NT2/D1 (cell line): ENCODE measurements at regions not wholly inside any gene's neighbourhood (a gene's known extent, or its start where the extent isn't known, plus 50 kb on each side); places are given as distances from the start of the nearest gene placed in this dataset.
A peak's percentile ranks its signal among the peaks of the same experiment; 100 is the strongest.

Source experiments
- DNase-seq: peaks from one replicate; pipeline ENCODE4 v3.0.0-alpha.2; 2011; ENCODE audit warnings: low read depth, low spot score
- H3K27me3 ChIP-seq: 2 replicates; pipeline ENCODE4 v1.6.0; 2011; ENCODE audit warnings: mild to moderate bottlenecking; ENCODE audit not compliant: insufficient read length, insufficient read depth
- H3K36me3 ChIP-seq: 2 replicates; pipeline ENCODE4 v1.6.1; 2011; ENCODE audit warnings: mild to moderate bottlenecking, low read length, mixed read lengths; ENCODE audit not compliant: insufficient read depth, insufficient read length
- H3K4me1 ChIP-seq: 2 replicates; pipeline ENCODE4 v1.5.1; 2011; ENCODE audit not compliant: insufficient read depth, insufficient read length
- H3K4me3 ChIP-seq: 2 replicates; pipeline ENCODE4 v1.5.1; 2011; ENCODE audit warnings: low read depth; ENCODE audit not compliant: insufficient read length
- H3K9ac ChIP-seq: 2 replicates; pipeline ENCODE4 v1.6.0; 2011; ENCODE audit warnings: low read depth; ENCODE audit not compliant: insufficient read length
- H3K9me3 ChIP-seq: 2 replicates; pipeline ENCODE4 v1.5.1; 2011; ENCODE audit warnings: mild to moderate bottlenecking, low read length; ENCODE audit not compliant: insufficient read depth
- SUZ12 ChIP-seq: IDR thresholded peaks from 2 replicates; pipeline ENCODE4 v1.6.1; 2011; ENCODE audit not compliant: insufficient read length, insufficient read depth; ENCODE audit errors: extremely low read depth
- YY1 ChIP-seq: IDR thresholded peaks from 2 replicates; pipeline ENCODE4 v1.6.1; 2011; ENCODE audit not compliant: insufficient read length, insufficient read depth
- ZNF274 ChIP-seq: IDR thresholded peaks from 2 replicates; pipeline ENCODE4 v1.6.1; 2011; ENCODE audit warnings: mild to moderate bottlenecking, low read depth, low read length

DNA sequence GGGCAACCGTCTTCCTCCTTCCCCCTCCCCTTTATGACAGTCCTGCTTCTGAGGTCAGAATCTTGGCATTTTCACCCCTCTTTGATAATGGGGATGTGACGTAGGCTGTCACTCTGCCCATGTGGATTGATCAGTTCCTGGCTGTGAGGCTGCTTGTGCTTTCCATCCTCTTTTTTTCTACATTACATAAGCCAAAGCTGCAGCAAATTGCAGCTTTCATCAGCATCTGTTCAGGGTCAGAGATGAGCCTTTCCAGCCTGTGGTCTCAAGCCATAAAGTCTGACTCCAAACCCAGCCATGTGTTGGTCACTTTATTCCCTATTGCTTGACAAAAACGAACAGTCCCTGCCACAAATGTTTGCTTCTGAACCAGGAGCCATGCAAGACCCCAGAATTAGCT lies 535.1 kb downstream of the CDH11 start:
- no peaks in the 10 kb centered on the region for H3K4me1 ChIP-seq
- no peaks in the 10 kb centered on the region for H3K27me3 ChIP-seq
- H3K36me3 ChIP-seq: no peaks in the 10 kb centered on the region
- H3K4me3 ChIP-seq: no peak overlapping the region
- no peak for TF ChIP-seq ZNF274
- no peak for TF ChIP-seq YY1
- TF ChIP-seq SUZ12: no peak
- H3K9ac ChIP-seq: no peak overlapping the region
- peaks cover 11% of the 10 kb centered on the region; the same call in 1 of the 2 replicates for H3K9me3 ChIP-seq
- no peak for DNase-seq

DNA sequence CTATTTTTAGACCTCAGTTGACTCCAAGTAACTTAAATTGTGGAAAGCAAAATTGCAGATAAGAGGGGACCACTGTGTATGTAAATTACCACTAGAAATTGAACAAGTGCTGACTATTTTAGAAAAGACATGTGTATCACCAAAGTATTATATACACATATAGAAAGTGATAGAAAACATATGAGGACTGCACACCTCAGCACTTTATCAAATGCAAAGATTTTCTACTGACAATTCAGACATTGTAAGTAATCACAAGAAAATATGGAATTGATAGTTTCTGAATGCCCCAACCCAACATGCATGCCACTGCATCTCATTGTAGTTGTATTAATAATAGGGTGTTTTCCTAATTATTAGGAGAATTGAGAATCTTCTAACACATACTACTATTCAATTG lies 536.5 kb downstream of the CDH11 start:
- Histone ChIP-seq H3K4me1 (no peaks in the 10 kb centered on the region), H3K36me3 (no peaks in the 10 kb centered on the region), H3K9me3 (0 out of 2 replicates have a peak, but pooled peaks cover under 1% of the 10 kb centered on the region), H3K9ac (no peak overlapping the region), H3K4me3 (no peak overlapping the region), H3K27me3 (no peaks in the 10 kb centered on the region)
- TF ChIP-seq SUZ12 (no peak), YY1 (no peak), ZNF274 (no peak)
- no peak for DNase-seq

DNA sequence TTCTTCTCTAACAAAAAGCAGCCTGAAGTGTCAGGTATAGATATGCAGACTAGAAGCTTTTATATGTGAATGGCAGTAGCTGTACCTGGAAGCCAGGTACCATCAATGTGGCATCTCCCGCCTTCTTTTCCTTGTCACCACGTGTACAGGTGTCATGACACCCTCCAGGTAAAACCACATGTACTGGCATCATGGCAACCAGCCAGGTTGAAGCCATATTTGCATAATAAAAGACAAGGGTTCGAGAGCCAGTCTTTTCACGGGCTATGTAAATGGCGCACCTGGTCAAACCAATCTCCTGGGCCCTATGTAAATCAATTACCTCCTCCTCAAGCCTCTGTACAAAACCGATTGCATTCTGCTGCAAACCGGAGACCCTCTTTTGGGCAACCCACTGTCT lies 541.3 kb downstream of the CDH11 start:
- peak; percentile 1 for DNase-seq
- TF ChIP-seq SUZ12 (no peak), YY1 (no peak), ZNF274 (no peak)
- Histone ChIP-seq H3K27me3 (no peaks in the 10 kb centered on the region), H3K4me1 (no peaks in the 10 kb centered on the region), H3K9me3 (no peaks in the 10 kb centered on the region), H3K4me3 (no peak overlapping the region), H3K9ac (no peak overlapping the region), H3K36me3 (no peaks in the 10 kb centered on the region)

DNA sequence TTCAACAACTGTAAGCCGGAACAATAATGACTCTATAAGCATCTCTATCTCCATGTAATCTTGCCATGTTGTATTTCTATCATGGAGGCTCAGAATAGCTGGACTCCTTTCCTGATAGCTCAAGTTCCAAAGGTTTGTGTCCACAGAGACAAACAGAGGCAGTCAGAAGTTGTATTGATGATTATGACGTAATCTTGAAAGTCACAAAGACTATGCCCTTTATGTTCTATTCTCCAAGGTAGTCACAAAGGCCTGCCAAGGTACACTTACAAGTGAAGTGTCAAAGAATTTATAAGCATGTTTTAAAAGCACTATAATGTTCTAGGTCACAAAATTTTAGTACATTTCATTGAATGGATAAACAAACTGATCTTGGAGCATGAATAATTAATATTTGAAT lies 542.2 kb downstream of the CDH11 start:
- no peak for DNase-seq
- Histone ChIP-seq H3K36me3 (no peaks in the 10 kb centered on the region), H3K9me3 (no peaks in the 10 kb centered on the region), H3K27me3 (no peaks in the 10 kb centered on the region), H3K4me3 (no peak overlapping the region), H3K4me1 (no peaks in the 10 kb centered on the region), H3K9ac (no peak overlapping the region)
- TF ChIP-seq YY1: no peak
- TF ChIP-seq ZNF274: no peak
- no peak for TF ChIP-seq SUZ12

DNA sequence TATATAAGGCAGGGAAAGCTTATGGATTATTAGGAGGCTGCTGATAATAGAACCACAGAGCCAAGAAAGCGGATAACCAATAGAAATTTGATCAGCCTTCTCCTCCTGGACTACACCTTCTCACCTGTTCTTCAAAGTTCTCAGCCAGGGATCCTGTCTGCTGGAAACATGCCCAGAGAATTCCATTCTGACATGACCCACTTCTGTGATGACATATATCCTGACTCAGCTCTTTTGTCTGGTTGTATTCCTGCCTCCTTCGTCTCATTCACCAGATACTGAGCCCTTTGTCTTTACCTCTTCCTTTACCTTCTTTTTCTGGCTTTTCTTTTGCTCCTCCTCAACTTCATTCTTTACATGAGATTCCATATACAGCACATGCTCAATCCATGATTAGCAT lies 576.1 kb downstream of the CDH11 start:
- Histone ChIP-seq H3K9me3 (no peaks in the 10 kb centered on the region), H3K36me3 (no peaks in the 10 kb centered on the region), H3K27me3 (no peaks in the 10 kb centered on the region), H3K4me1 (no peaks in the 10 kb centered on the region), H3K9ac (no peak overlapping the region), H3K4me3 (no peak overlapping the region)
- no peak for TF ChIP-seq SUZ12
- no peak for TF ChIP-seq YY1
- no peak for TF ChIP-seq ZNF274
- DNase-seq: no peak

DNA sequence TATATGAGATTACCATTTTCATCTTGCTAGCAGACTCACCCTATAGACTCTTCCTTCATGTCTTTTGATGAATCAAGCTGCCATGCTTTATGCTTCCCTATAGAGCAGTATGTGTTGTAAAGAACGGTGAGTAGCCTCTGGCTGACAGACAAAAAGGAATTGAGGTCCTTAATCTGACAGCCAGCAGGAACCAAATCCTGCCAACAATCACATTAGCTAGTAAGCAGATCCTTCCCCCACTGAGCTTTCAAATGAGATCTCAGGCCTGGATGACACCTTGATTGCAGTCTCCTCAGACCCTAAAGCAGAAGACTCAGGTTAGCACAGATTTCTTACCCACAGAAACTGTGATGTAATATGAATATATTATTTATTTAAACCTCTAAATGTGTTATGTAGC lies 577.0 kb downstream of the CDH11 start:
- H3K36me3 ChIP-seq: no peaks in the 10 kb centered on the region
- no peaks in the 10 kb centered on the region for H3K4me1 ChIP-seq
- no peak for DNase-seq
- H3K4me3 ChIP-seq: no peak overlapping the region
- H3K27me3 ChIP-seq: no peaks in the 10 kb centered on the region
- TF ChIP-seq ZNF274 (no peak), SUZ12 (no peak), YY1 (no peak)
- no peaks in the 10 kb centered on the region for H3K9me3 ChIP-seq
- no peak overlapping the region for H3K9ac ChIP-seq

DNA sequence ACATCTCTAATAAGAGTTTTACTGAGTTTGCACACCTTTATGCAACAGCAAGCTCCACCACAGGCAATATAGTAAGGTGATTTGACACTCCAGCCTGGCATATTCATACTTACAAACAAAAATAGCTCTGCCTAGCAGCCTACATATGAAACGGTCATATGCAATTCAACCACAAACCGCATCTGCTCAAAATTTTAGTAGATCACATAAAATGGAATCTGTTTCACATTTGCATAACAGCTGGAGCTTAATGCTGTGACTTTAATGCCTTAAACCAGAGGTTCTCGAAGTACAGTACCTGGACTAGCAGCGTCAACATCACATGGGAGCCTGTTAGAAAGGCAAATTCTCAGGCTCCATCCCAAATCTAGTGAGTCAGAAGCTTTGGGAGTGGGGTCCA lies 578.4 kb downstream of the CDH11 start:
- Histone ChIP-seq H3K4me3 (no peak overlapping the region), H3K9me3 (no peaks in the 10 kb centered on the region), H3K9ac (no peak overlapping the region), H3K27me3 (no peaks in the 10 kb centered on the region), H3K4me1 (no peaks in the 10 kb centered on the region), H3K36me3 (no peaks in the 10 kb centered on the region)
- no peak for TF ChIP-seq YY1
- no peak for TF ChIP-seq ZNF274
- no peak for TF ChIP-seq SUZ12
- no peak for DNase-seq

DNA sequence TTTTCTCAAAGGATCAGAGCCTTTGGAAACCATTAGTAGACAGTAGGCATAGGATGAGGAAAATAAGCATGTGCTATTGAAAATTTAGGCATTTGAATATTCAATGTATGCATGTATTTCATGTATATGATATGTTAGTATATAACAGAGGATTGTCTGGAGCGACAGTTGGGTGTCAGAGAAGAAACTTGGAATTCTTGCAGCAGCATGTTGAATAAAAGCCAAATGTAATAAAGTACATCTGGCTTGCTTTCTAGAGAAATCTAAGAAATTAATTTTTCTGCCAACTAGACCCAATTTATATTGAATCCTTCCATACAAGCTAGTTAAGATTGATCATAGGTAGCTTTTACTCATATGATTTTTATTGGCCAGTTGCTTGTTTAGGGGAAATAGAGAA lies 578.8 kb downstream of the CDH11 start:
- no peaks in the 10 kb centered on the region for H3K9me3 ChIP-seq
- no peaks in the 10 kb centered on the region for H3K27me3 ChIP-seq
- no peaks in the 10 kb centered on the region for H3K4me1 ChIP-seq
- no peak overlapping the region for H3K9ac ChIP-seq
- H3K36me3 ChIP-seq: no peaks in the 10 kb centered on the region
- no peak for TF ChIP-seq ZNF274
- no peak for TF ChIP-seq YY1
- no peak for TF ChIP-seq SUZ12
- no peak overlapping the region for H3K4me3 ChIP-seq
- DNase-seq: no peak
